HG02852 (cell line): ENCODE measurements at regions not wholly inside any gene's neighbourhood (a gene's known extent, or its start where the extent isn't known, plus 50 kb on each side); places are given as distances from the start of the nearest gene placed in this dataset.
"Not testable (repeated sequence)": the region's sequence is repeated elsewhere in the genome, so short reads cannot be mapped to it uniquely, and the experiment has no call there.

Experiments used
- ATAC-seq: cut with Tn5 transposase; IDR thresholded peaks from one replicate; pipeline ENCODE4 v1.9.1; 2021; ENCODE audit warnings: mild to moderate bottlenecking, moderate library complexity; ENCODE audit not compliant: unreplicated experiment

- ATAC-seq, result no peak
Measured at GRCh38 chr5:85647349-85648127, 970.2 kb upstream of the COX7C start.

DNA sequence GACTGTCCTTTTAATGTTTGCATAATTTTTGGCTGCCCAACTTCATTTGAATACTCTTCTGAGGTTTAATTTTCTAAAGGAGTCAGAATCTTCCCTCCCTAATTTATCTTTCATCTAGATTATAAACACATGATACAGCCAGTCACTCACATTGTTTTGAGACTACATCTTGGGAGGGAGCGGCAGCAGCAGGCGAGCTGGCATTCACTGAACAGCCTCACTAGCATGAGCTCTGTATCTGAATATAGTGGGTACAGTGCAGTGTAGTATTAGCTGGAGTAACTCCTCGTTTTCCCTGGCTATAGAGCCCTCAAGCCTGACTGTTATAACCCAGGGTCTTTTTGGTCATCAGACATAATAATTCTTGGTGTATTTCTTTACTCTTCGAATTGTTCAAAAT is 969.2 kb upstream of the COX7C start:
- no peak for ATAC-seq

GRCh38 chr5:85651731-85652130 is 966.0 kb upstream of the COX7C start:
- no peak for ATAC-seq

- not testable (repeated sequence) for ATAC-seq
Measured at GRCh38 chr5:85654144-85654543, 963.6 kb upstream of the COX7C start.

DNA sequence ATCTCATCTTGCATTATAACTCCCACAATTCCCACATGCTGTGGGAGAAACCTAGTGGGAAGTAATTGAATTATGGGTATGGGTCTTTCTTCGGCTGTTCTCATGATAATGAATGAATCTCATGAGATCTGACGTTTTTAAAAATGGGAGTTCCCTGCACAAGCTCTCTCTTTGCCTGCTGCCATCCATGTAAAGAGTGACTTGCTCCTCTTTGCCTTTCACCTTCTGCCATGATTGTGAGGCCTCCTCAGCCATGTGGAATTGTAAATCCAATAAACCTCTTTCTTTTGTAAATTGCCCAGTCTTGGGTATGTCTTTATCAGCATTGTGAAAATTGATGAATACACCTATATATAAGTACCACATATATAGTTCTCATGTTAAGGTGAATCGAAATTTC is 961.7 kb upstream of the COX7C start:
- ATAC-seq, result no peak

DNA sequence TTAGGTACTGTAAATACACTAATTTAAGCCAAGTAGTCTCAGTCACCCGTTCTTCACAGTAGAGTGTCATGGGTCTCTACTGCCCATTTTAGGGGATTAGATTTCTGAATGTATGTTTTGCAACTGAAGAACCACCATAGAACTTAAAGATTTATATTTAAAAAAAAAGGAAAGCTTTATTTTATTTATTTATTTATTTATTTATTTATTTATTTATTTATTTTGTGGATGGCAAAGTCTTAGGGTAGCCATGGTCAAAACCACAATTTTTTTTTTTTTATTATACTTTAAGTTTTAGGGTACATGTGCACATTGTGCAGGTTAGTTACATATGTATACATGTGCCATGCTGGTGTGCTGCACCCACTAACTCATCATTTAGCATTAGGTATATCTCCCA is 960.4 kb upstream of the COX7C start:
- not testable (repeated sequence) for ATAC-seq

- ATAC-seq, result not testable (repeated sequence)
Measured at GRCh38 chr5:85662969-85663707, 954.6 kb upstream of the COX7C start.

GRCh38 chr5:85663708-85664031 is 954.1 kb upstream of the COX7C start:
- ATAC-seq, result no peak

- no peak for ATAC-seq
Measured at GRCh38 chr5:85670417-85670816, 947.3 kb upstream of the COX7C start.

GRCh38 chr5:85671223-85671970 is 946.3 kb upstream of the COX7C start:
- no peak for ATAC-seq

- no peak for ATAC-seq
Measured at GRCh38 chr5:85681871-85682270, 935.9 kb upstream of the COX7C start.

DNA sequence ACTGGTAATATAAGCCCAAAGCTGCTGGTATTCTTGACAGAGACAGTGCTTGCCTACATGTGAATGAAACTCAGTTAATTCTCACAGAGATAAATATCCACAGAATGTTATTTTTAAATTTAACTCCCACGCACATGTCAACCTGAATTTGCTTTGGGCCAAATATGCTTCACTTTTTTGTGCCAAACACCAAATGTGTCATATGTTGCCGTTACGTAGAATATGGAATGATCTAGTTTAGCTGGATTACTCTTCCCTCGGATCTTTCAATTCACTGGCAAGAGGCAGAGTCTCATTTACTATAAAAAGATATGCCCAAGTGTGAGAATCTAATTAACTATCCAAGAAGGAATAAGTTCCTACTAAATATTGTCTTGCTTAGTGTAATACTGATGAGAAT is 933.4 kb upstream of the COX7C start:
- ATAC-seq, result no peak

GRCh38 chr5:85703296-85703695 is 914.4 kb upstream of the COX7C start:
- no peak for ATAC-seq

GRCh38 chr5:85709728-85710127 is 908.0 kb upstream of the COX7C start:
- no peak for ATAC-seq

GRCh38 chr5:85716344-85717202 is 901.2 kb upstream of the COX7C start:
- ATAC-seq, result no peak

DNA sequence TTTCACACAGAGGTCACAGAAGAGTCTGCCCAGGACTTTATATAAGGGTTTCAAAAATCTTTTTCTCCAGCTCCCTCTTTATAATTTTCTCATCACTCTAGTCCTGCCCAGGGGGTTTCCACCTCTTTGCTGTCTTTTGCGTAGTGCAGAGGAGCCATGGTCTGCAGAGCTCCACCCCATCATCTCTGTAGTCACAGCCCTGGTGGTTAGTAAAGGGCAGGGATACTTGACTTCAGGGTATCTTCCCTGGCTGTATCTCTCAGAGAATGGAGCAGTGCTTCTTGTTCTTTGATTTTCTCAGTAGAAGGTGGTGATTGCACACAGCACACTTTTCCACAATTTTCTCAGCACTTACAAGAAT is 900.6 kb upstream of the COX7C start:
- ATAC-seq, result no peak

DNA sequence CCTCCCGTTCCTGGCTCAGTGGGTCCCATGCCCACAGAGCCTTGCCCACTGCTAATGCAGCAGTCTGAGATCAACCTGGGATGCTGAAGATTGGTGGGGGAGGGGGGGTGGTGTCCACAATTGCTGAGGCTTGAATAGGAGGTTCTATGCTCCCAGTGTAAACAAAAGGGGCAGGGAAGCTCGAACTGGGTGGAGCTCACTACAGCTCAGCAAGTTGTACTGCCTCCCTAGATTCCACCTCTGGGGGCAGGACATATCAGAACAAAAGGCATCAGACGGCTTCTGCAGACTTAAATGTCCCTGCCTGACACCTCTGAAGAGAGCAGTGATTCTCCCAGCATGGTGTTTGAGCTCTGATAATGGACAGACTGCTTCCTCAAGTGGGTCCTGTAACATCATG is 885.6 kb upstream of the COX7C start:
- ATAC-seq, result no peak

- no peak for ATAC-seq
Measured at GRCh38 chr5:85741972-85742371, 875.8 kb upstream of the COX7C start.

- no peak for ATAC-seq
Measured at GRCh38 chr5:85760519-85760918, 857.2 kb upstream of the COX7C start.

GRCh38 chr5:85769347-85769746 is 848.4 kb upstream of the COX7C start:
- no peak for ATAC-seq

GRCh38 chr5:85784746-85785145 is 833.0 kb upstream of the COX7C start:
- ATAC-seq, result no peak
